ENCODE measurements at regions not wholly inside any gene's neighbourhood (a gene's known extent, or its start where the extent isn't known, plus 50 kb on each side); places are given as distances from the start of the nearest gene placed in this dataset.
A peak's percentile ranks its signal among the peaks of the same experiment; 100 is the strongest.

- H3K27me3 Mint-ChIP-seq = no peaks in the 10 kb centered on the region
- ATAC-seq (replicated peaks) (no peak), DNase-seq (no peak)
- no peaks in the 10 kb centered on the region for H3K36me3 Mint-ChIP-seq
- H3K27ac Mint-ChIP-seq = no peak overlapping the region
- H3K9me3 Mint-ChIP-seq = no peaks in the 10 kb centered on the region
- H3K4me1 Mint-ChIP-seq = no peaks in the 10 kb centered on the region
- no peak overlapping the region for H3K4me3 Mint-ChIP-seq
Observed at GRCh38 chr4:13907255-13907751, 279.8 kb upstream of the BOD1L1 start.

- Mint-ChIP-seq H3K27ac (no peak overlapping the region), H3K9me3 (no peaks in the 10 kb centered on the region), H3K36me3 (no peaks in the 10 kb centered on the region), H3K4me1 (no peaks in the 10 kb centered on the region), H3K27me3 (peaks cover 2 to 5% of the 10 kb centered on the region in 2 donors), H3K4me3 (no peak overlapping the region)
- ATAC-seq (replicated peaks) (no peak), DNase-seq (no peak)
Observed at GRCh38 chr4:13908455-13908854, 280.9 kb upstream of the BOD1L1 start.

GRCh38 chr4:13910556-13910955 lies 283.0 kb upstream of the BOD1L1 start:
- Mint-ChIP-seq H3K9me3 (no peaks in the 10 kb centered on the region), H3K4me3 (no peak overlapping the region), H3K27me3 (peaks cover 7% of the 10 kb centered on the region in 2 donors), H3K36me3 (no peaks in the 10 kb centered on the region), H3K4me1 (no peaks in the 10 kb centered on the region), H3K27ac (no peak overlapping the region)
- ATAC-seq (replicated peaks) = no peak
- DNase-seq = no peak

GRCh38 chr4:13911256-13911655 lies 283.7 kb upstream of the BOD1L1 start:
- DNase-seq (no peak), ATAC-seq (replicated peaks) (no peak)
- H3K9me3 Mint-ChIP-seq = no peaks in the 10 kb centered on the region

GRCh38 chr4:13912436-13912925 lies 285.0 kb upstream of the BOD1L1 start:
- Mint-ChIP-seq H3K4me1 (no peaks in the 10 kb centered on the region), H3K27ac (no peak overlapping the region), H3K9me3 (no peaks in the 10 kb centered on the region), H3K27me3 (peaks cover 7 to 9% of the 10 kb centered on the region in 2 donors), H3K4me3 (no peak overlapping the region), H3K36me3 (no peaks in the 10 kb centered on the region)
- no peak for DNase-seq
- no peak for ATAC-seq (replicated peaks)

More at GRCh38 chr4:13911256-13911655, 283.7 kb upstream of the BOD1L1 start:
- Mint-ChIP-seq H3K27ac (no peak overlapping the region), H3K4me3 (no peak overlapping the region), H3K36me3 (no peaks in the 10 kb centered on the region), H3K4me1 (no peaks in the 10 kb centered on the region), H3K27me3 (peaks cover 7 to 9% of the 10 kb centered on the region in 2 donors)

- no peak overlapping the region for H3K4me3 Mint-ChIP-seq
- no peak for DNase-seq
Observed at GRCh38 chr4:13912966-13913365, 285.4 kb upstream of the BOD1L1 start.

GRCh38 chr4:13917015-13917414 lies 289.5 kb upstream of the BOD1L1 start:
- H3K27ac Mint-ChIP-seq = no peak overlapping the region
- no peaks in the 10 kb centered on the region for H3K36me3 Mint-ChIP-seq
- DNase-seq (no peak), ATAC-seq (replicated peaks) (no peak)
- no peaks in the 10 kb centered on the region for H3K4me1 Mint-ChIP-seq
- no peak overlapping the region for H3K4me3 Mint-ChIP-seq
- H3K27me3 Mint-ChIP-seq = peaks cover 7 to 9% of the 10 kb centered on the region in 2 donors
- no peaks in the 10 kb centered on the region for H3K9me3 Mint-ChIP-seq

More at GRCh38 chr4:13912966-13913365, 285.4 kb upstream of the BOD1L1 start:
- ATAC-seq (replicated peaks) = no peak
- Mint-ChIP-seq H3K36me3 (no peaks in the 10 kb centered on the region), H3K27me3 (peaks cover 7 to 9% of the 10 kb centered on the region in 2 donors), H3K4me1 (no peaks in the 10 kb centered on the region), H3K9me3 (no peaks in the 10 kb centered on the region), H3K27ac (no peak overlapping the region)

GRCh38 chr4:13918110-13918509 lies 290.6 kb upstream of the BOD1L1 start:
- no peaks in the 10 kb centered on the region for H3K9me3 Mint-ChIP-seq
- no peak overlapping the region for H3K4me3 Mint-ChIP-seq
- H3K36me3 Mint-ChIP-seq = no peaks in the 10 kb centered on the region
- DNase-seq (no peak), ATAC-seq (replicated peaks) (no peak)
- peaks cover 5 to 9% of the 10 kb centered on the region in 2 donors for H3K27me3 Mint-ChIP-seq
- H3K4me1 Mint-ChIP-seq = peaks cover 0 to 5% of the 10 kb centered on the region in 2 donors
- H3K27ac Mint-ChIP-seq = no peak overlapping the region

GRCh38 chr4:13918991-13919441 lies 291.5 kb upstream of the BOD1L1 start:
- Mint-ChIP-seq H3K36me3 (no peaks in the 10 kb centered on the region), H3K27ac (no peak overlapping the region), H3K4me3 (no peak overlapping the region), H3K4me1 (peaks cover 0 to 5% of the 10 kb centered on the region in 2 donors), H3K9me3 (no peaks in the 10 kb centered on the region), H3K27me3 (peaks cover 0 to 5% of the 10 kb centered on the region in 2 donors)
- DNase-seq = no peak
- ATAC-seq (replicated peaks) = no peak

GRCh38 chr4:13920111-13920875 lies 292.8 kb upstream of the BOD1L1 start:
- Mint-ChIP-seq H3K27me3 (peaks cover 8 to 10% of the 10 kb centered on the region in 2 donors), H3K27ac (no peak overlapping the region), H3K4me1 (peaks cover 0 to 5% of the 10 kb centered on the region in 2 donors), H3K36me3 (no peaks in the 10 kb centered on the region), H3K4me3 (no peak overlapping the region), H3K9me3 (peaks cover 3 to 4% of the 10 kb centered on the region in 2 donors)
- no peak for DNase-seq
- no peak for ATAC-seq (replicated peaks)

- Mint-ChIP-seq H3K36me3 (no peaks in the 10 kb centered on the region), H3K27me3 (peaks cover 5 to 8% of the 10 kb centered on the region in 2 donors), H3K27ac (no peak overlapping the region), H3K9me3 (peaks cover 3 to 4% of the 10 kb centered on the region in 2 donors), H3K4me1 (peaks cover 0 to 5% of the 10 kb centered on the region in 2 donors), H3K4me3 (no peak overlapping the region)
- no peak for ATAC-seq (replicated peaks)
- no peak for DNase-seq
Observed at GRCh38 chr4:13920901-13921300, 293.4 kb upstream of the BOD1L1 start.

- Mint-ChIP-seq H3K4me3 (no peak overlapping the region), H3K36me3 (no peaks in the 10 kb centered on the region), H3K27ac (no peak overlapping the region), H3K27me3 (peaks cover 5 to 8% of the 10 kb centered on the region in 2 donors), H3K4me1 (peaks cover 0 to 5% of the 10 kb centered on the region in 2 donors), H3K9me3 (peaks cover 3 to 4% of the 10 kb centered on the region in 2 donors)
- no peak for ATAC-seq (replicated peaks)
- no peak for DNase-seq
Observed at GRCh38 chr4:13921805-13922204, 294.3 kb upstream of the BOD1L1 start.

GRCh38 chr4:13922459-13922858 lies 294.9 kb upstream of the BOD1L1 start:
- peaks cover 0 to 5% of the 10 kb centered on the region in 2 donors for H3K4me1 Mint-ChIP-seq
- H3K27me3 Mint-ChIP-seq = peaks cover 5 to 8% of the 10 kb centered on the region in 2 donors
- DNase-seq (no peak), ATAC-seq (replicated peaks) (peak; percentile 27 to 65)
- no peaks in the 10 kb centered on the region for H3K36me3 Mint-ChIP-seq
- no peak overlapping the region for H3K4me3 Mint-ChIP-seq
- no peak overlapping the region for H3K27ac Mint-ChIP-seq
- peaks cover 3 to 4% of the 10 kb centered on the region in 2 donors for H3K9me3 Mint-ChIP-seq

- H3K9me3 Mint-ChIP-seq = peaks cover 3 to 4% of the 10 kb centered on the region in 2 donors
- peaks cover 5 to 8% of the 10 kb centered on the region in 2 donors for H3K27me3 Mint-ChIP-seq
- no peaks in the 10 kb centered on the region for H3K36me3 Mint-ChIP-seq
Observed at GRCh38 chr4:13922873-13923645, 295.5 kb upstream of the BOD1L1 start.

More at GRCh38 chr4:13922873-13923645, 295.5 kb upstream of the BOD1L1 start:
- Mint-ChIP-seq H3K4me1 (peaks cover 0 to 5% of the 10 kb centered on the region in 2 donors), H3K4me3 (no peak overlapping the region), H3K27ac (no peak overlapping the region)
- ATAC-seq (replicated peaks) (peak in 1 of 2 donors; percentile 50), DNase-seq (no peak)

Measured in stimulated activated naive B cell treated with anti-CD40 and anti-IgM and Interleukin-4, amounts not matched to agents 10 μg/mL and 1 μg/mL and 100 μg/mL, for 72 hours (primary cell).